ENCODE measurements at regions not wholly inside any gene's neighbourhood (a gene's known extent, or its start where the extent isn't known, plus 50 kb on each side); places are given as distances from the start of the nearest gene placed in this dataset.
"Not testable (repeated sequence)": the region's sequence is repeated elsewhere in the genome, so short reads cannot be mapped to it uniquely, and the experiment has no call there.

GRCh38 chr2:221724631-221725203, 152.6 kb upstream of the EPHA4 start:
- no peak for DNase-seq (ENCODE audit: low read depth in 1 of 2, low spot score in 1 of 2)
- no peaks in the 10 kb centered on the region for H3K27me3 ChIP-seq (ENCODE audit: insufficient read depth, poor library complexity, severe bottlenecking)
- TF ChIP-seq SPI1 (IDR thresholded peaks at IDR 0.05; ENCODE audit: borderline replicate concordance, low read depth), result no peak
- no peak for TF ChIP-seq POLR2AphosphoS5 (IDR thresholded peaks at IDR 0.05; ENCODE audit: low read depth)
- TF ChIP-seq REST (IDR thresholded peaks at IDR 0.05; ENCODE audit: insufficient replicate concordance, low read depth), result no peak
- TF ChIP-seq, protein P1, sequence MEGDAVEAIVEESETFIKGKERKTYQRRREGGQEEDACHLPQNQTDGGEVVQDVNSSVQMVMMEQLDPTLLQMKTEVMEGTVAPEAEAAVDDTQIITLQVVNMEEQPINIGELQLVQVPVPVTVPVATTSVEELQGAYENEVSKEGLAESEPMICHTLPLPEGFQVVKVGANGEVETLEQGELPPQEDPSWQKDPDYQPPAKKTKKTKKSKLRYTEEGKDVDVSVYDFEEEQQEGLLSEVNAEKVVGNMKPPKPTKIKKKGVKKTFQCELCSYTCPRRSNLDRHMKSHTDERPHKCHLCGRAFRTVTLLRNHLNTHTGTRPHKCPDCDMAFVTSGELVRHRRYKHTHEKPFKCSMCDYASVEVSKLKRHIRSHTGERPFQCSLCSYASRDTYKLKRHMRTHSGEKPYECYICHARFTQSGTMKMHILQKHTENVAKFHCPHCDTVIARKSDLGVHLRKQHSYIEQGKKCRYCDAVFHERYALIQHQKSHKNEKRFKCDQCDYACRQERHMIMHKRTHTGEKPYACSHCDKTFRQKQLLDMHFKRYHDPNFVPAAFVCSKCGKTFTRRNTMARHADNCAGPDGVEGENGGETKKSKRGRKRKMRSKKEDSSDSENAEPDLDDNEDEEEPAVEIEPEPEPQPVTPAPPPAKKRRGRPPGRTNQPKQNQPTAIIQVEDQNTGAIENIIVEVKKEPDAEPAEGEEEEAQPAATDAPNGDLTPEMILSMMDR (IDR thresholded peaks at IDR 0.05; ENCODE audit: insufficient read depth, low read length), result no peak
- TF ChIP-seq GABPA (IDR thresholded peaks at IDR 0.05; ENCODE audit: low read depth), result no peak

DNA sequence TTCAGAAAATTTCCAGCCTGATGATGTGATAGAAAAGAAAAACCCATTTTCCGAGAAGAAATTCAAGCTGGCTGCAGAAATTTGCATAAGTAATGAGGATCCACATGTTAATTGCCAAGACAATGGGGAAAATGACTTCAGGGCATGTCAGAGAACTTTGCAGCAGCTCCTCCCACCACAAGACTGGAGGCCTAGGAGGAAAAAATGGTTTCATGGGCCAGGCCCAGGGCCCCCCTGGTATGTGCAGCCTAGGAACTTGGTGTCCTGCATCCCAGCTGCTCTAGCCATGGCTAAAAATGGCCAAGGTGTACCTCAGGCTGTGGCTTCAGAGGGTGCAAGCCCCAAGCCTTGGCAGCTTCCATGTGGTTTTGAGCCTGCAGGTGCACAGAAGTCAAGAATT, 152.0 kb upstream of the EPHA4 start:
- not testable (repeated sequence) for H3K27me3 ChIP-seq (ENCODE audit: insufficient read depth, poor library complexity, severe bottlenecking); DNase-seq (ENCODE audit: low read depth in 1 of 2, low spot score in 1 of 2); H3K4me3 ChIP-seq (replicated peaks; ENCODE audit: insufficient read depth, low read length)

More at GRCh38 chr2:221724631-221725203, 152.6 kb upstream of the EPHA4 start:
- Histone ChIP-seq H3K4me3 (replicated peaks; ENCODE audit: insufficient read depth, low read length) (no peak overlapping the region), H3K27ac (replicated peaks) (no peak overlapping the region)

DNA sequence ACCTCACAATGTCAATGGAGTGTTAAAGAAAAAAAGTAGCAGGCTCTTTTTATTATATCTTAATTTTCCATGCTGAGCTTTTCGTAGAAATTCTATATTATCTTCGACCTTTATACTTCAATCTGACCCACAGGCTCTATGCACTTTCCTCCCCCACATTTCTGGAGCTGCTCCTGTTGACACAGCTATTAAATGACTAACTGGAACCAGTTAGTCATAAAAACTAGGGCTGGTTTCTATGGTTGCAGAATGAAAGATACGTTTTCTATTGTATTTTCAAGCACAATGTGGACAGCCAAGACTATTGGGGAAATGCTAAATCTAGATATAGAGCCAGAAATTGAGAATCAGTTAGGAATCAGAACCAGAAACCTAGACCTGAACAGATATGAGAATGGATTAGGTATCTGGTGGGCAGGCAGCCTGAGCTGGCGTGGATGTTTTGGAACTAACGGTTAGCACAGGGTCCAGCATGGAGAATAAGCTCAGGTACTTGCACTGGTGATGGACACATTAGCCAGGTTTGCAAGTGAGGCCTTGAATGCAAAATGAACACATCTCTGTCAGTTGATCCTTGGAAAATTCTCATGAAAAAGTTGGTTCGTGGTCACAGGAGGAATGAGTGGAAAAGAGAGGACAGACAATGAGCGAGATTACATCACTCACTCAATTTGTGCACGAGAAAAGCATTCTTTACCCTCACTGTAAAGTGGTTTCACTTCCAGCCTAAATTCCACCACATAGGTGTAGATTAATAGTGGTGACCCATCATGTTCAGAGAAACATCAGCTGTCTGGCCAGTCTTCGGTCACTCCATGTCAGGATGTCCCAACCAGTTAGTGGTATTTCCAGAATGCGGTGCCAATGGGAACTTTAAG, 144.6 kb upstream of the EPHA4 start:
- no peak overlapping the region for H3K27ac ChIP-seq (replicated peaks)
- no peak for TF ChIP-seq REST (IDR thresholded peaks at IDR 0.05; ENCODE audit: insufficient replicate concordance, low read depth)
- no peak for TF ChIP-seq GABPA (IDR thresholded peaks at IDR 0.05; ENCODE audit: low read depth)
- no peak for TF ChIP-seq SPI1 (IDR thresholded peaks at IDR 0.05; ENCODE audit: borderline replicate concordance, low read depth)
- TF ChIP-seq, protein P1 (IDR thresholded peaks at IDR 0.05; ENCODE audit: insufficient read depth, low read length), result no peak
- no peak for TF ChIP-seq POLR2AphosphoS5 (IDR thresholded peaks at IDR 0.05; ENCODE audit: low read depth)
- no peaks in the 10 kb centered on the region for H3K27me3 ChIP-seq (ENCODE audit: insufficient read depth, poor library complexity, severe bottlenecking)
- H3K4me3 ChIP-seq (replicated peaks; ENCODE audit: insufficient read depth, low read length), result no peak overlapping the region
- DNase-seq (ENCODE audit: low read depth in 1 of 2, low spot score in 1 of 2), result no peak

More for the DNA sequence above, 152.0 kb upstream of the EPHA4 start:
- H3K27ac ChIP-seq (replicated peaks), result not testable (repeated sequence)

- H3K27ac ChIP-seq (replicated peaks), result no peak overlapping the region
- TF ChIP-seq GABPA (IDR thresholded peaks at IDR 0.05; ENCODE audit: low read depth) (no peak), POLR2AphosphoS5 (IDR thresholded peaks at IDR 0.05; ENCODE audit: low read depth) (no peak), SPI1 (IDR thresholded peaks at IDR 0.05; ENCODE audit: borderline replicate concordance, low read depth) (no peak), REST (IDR thresholded peaks at IDR 0.05; ENCODE audit: insufficient replicate concordance, low read depth) (no peak)
- TF ChIP-seq, protein P1 (IDR thresholded peaks at IDR 0.05; ENCODE audit: insufficient read depth, low read length), result no peak
- no peak overlapping the region for H3K4me3 ChIP-seq (replicated peaks; ENCODE audit: insufficient read depth, low read length)
- no peak for DNase-seq (ENCODE audit: low read depth in 1 of 2, low spot score in 1 of 2)
- no peaks in the 10 kb centered on the region for H3K27me3 ChIP-seq (ENCODE audit: insufficient read depth, poor library complexity, severe bottlenecking)
Measured at GRCh38 chr2:221715523-221716247, 143.6 kb upstream of the EPHA4 start.
